C4-2B (cell line): ENCODE measurements at regions not wholly inside any gene's neighbourhood (a gene's known extent, or its start where the extent isn't known, plus 50 kb on each side); places are given as distances from the start of the nearest gene placed in this dataset.

Experiments
- CTCF ChIP-seq: fragments of 450-650 bp; conservative IDR thresholded peaks from 2 replicates; pipeline ENCODE4 v1.5.1; 2017; ENCODE audit warnings: mild to moderate bottlenecking
- ZFX ChIP-seq: fragments of 450-650 bp; IDR thresholded peaks from 2 replicates; pipeline ENCODE4 v1.6.1; 2017

DNA sequence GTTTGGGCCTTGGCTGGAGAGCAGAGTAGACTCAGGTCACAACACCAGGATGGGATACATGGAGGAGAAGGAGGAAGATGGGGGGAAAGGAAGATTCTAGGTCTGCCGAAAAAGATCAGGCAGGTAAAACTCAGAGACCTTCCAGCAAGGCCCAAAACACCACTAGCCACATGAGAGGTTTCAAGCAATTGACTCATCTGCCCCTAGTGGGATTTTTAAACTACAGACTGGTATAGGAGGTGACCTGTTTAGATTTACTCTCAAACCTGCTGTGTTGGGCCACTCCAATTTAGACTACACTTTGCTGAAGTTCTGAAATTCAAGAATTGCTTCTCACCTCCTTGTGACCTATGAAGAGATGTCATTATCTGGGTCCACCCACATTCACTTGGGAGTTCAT, 236.9 kb upstream of the SASH1 start:
- no peak for TF ChIP-seq CTCF
- no peak for TF ChIP-seq ZFX
